ENCODE measurements at regions not wholly inside any gene's neighbourhood (a gene's known extent, or its start where the extent isn't known, plus 50 kb on each side); places are given as distances from the start of the nearest gene placed in this dataset.

DNA sequence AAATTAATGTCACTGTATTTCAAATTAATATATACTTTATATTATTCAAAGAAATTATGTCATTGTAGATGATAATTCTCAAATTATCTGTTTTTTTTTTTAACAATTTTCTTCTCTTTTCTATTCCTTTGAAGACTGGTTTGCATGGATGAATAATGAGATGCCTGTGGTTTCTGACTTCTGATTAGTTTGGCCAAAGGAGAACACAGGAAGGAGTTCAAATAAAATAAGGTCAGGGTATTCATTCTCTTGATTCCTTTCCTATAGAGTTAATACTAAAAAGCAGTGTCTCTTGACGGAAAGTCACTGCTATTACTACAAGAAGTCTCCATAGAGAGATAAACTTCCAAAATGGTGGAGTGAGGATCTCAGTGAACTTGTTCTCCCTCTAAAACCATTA lies 279.6 kb upstream of the FTMT start:
- no peak for TF ChIP-seq GATA2 (CRISPR knock-in tag; IDR thresholded peaks at IDR 0.05)
- TF ChIP-seq, protein P1, sequence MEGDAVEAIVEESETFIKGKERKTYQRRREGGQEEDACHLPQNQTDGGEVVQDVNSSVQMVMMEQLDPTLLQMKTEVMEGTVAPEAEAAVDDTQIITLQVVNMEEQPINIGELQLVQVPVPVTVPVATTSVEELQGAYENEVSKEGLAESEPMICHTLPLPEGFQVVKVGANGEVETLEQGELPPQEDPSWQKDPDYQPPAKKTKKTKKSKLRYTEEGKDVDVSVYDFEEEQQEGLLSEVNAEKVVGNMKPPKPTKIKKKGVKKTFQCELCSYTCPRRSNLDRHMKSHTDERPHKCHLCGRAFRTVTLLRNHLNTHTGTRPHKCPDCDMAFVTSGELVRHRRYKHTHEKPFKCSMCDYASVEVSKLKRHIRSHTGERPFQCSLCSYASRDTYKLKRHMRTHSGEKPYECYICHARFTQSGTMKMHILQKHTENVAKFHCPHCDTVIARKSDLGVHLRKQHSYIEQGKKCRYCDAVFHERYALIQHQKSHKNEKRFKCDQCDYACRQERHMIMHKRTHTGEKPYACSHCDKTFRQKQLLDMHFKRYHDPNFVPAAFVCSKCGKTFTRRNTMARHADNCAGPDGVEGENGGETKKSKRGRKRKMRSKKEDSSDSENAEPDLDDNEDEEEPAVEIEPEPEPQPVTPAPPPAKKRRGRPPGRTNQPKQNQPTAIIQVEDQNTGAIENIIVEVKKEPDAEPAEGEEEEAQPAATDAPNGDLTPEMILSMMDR (IDR thresholded peaks at IDR 0.05): no peak
- TF ChIP-seq, protein P2, sequence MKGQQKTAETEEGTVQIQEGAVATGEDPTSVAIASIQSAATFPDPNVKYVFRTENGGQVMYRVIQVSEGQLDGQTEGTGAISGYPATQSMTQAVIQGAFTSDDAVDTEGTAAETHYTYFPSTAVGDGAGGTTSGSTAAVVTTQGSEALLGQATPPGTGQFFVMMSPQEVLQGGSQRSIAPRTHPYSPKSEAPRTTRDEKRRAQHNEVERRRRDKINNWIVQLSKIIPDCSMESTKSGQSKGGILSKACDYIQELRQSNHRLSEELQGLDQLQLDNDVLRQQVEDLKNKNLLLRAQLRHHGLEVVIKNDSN (IDR thresholded peaks at IDR 0.05; ENCODE audit: borderline replicate concordance, low read depth): no peak
- TF ChIP-seq NRF1 (IDR thresholded peaks at IDR 0.05; ENCODE audit: low read depth, low read length): no peak
- TF ChIP-seq JUND (IDR thresholded peaks at IDR 0.05): no peak

Measured in SK-N-SH (cell line).